HG02763 (cell line): ENCODE measurements at regions not wholly inside any gene's neighbourhood (a gene's known extent, or its start where the extent isn't known, plus 50 kb on each side); places are given as distances from the start of the nearest gene placed in this dataset.
A peak's percentile ranks its signal among the peaks of the same experiment; 100 is the strongest.
"Not testable (repeated sequence)": the region's sequence is repeated elsewhere in the genome, so short reads cannot be mapped to it uniquely, and the experiment has no call there.

Experiments used
- ATAC-seq: cut with Tn5 transposase; IDR thresholded peaks from one replicate; pipeline ENCODE4 v1.9.1; 2021; ENCODE audit warnings: mild to moderate bottlenecking, moderate library complexity; ENCODE audit not compliant: unreplicated experiment

DNA sequence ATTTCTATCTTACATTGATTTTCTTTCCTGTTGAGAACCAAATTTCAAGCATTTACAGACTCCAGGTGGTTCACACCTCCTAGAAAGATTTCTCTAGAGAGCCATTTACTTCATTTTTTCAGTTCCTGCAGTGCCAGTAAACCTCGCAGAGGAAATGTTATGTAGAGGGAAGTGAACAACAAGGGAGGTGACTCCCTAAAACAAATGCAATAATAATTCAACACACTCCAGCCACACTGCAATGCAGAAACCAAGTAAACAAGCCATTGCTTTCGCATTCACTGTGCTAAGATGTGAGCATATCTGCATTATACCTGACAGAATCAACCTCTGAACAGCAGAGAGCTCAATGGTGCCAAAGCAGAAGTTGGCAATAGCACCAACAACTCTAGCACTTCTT is 215.1 kb downstream of the RBM26 start:
- ATAC-seq = peak; percentile 28

DNA sequence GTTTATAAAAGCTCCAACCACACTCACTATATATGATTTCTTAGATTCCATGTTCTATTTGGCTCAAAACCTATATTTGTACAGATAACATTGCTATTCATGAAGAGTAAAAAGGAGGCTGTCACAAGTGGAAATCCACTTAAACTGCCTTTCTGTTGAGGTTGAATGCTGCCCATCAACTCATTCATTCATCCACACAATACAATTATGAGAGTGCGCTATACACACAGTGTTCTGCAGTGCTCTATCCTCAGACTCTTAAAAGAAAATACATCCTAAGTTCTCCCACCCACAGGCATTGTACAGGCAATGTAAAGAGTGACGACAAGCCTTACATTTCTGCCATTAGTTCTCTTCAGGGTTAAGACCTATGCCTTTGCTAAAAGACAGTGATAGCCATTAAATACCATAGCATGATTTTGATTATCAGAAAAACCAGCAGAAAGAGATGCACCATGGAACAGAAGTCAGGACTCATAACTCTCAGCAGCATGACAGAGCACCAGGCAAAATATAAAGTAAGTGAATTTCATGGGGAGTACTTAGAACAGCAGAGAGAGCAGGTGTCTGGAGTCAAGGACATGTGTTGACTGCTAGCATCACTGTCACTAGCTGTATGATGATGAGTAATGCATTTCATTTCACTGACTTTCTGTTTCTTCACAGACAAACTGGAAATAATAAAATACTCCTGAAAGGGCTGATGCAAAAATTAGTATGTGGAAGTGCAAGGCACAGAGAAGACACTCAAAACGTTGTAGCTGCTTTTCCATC is 218.0 kb downstream of the RBM26 start:
- ATAC-seq = no peak

DNA sequence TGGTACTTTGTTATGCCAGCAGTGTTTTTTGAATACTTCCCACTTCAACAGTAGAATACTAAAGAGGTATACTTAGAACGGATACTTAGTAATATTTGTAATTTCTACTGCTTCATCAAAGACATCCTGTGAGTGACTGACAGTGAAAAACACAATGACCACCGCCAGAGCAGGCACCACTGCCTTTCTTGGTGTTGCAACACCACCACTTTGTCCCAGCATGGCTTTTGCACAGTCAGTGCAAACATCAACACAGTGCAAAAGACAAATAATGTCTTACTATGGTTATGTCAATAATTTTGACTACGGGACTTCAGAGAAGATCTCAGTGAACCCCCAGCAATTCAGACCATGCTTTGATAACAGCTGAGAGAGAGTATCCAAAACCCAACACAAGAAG is 220.5 kb downstream of the RBM26 start:
- no peak for ATAC-seq

DNA sequence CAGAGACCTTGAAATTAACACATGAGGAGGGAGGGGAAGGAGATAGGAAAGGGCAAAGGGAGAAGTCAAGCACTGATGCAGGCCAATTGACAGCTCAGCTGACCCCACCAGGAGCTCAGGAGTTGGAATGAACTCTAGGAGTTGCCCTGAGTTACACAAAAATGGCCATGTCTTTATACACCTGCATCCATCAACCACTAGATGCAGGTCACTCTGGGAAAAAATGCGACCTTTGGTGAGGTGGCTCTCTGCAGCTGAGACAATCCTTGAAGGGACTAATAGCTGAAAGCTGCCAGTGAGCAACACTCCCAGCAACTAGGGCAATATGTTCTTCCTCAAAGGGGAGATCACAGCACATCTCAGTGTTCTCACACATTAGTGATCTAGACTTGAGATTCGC is 222.8 kb downstream of the RBM26 start:
- ATAC-seq = no peak

DNA sequence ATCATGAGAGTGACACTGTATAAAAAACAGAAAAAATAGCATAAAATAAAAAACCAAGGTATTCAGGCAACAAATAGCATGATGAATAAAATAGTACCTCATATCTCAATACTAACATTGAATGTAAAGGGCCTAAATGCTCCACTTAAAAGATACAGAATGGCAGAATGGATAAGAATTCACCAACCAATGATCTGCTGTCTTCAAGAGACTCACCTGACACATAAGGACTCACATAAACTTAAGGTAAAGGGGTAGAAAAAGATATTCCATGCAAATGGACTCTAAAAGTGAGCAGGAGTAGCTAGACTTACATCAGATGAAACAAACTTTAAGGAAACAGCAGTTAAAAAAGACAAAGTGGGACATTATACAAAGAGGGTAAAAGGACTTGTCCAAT is 232.4 kb downstream of the RBM26 start:
- ATAC-seq = not testable (repeated sequence)

DNA sequence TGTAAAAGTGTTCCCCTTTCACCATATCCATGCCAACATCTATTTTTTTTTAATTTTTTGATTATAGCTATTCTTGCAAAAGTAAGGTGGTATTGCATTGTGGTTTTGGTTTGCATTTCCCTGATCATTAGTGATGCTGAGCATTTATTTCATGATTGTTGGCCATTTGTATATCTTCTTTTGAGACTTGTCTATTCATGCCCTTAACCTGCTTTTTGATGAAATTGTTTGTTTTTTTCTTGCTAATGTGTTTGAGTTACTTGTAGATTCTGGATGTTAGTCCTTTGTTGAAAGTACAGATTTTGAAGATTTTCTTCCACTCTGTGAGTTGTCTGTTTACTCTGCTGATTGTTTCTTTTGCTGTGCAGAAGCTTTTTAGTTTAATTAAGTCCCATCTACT is 233.1 kb downstream of the RBM26 start:
- ATAC-seq = not testable (repeated sequence)

DNA sequence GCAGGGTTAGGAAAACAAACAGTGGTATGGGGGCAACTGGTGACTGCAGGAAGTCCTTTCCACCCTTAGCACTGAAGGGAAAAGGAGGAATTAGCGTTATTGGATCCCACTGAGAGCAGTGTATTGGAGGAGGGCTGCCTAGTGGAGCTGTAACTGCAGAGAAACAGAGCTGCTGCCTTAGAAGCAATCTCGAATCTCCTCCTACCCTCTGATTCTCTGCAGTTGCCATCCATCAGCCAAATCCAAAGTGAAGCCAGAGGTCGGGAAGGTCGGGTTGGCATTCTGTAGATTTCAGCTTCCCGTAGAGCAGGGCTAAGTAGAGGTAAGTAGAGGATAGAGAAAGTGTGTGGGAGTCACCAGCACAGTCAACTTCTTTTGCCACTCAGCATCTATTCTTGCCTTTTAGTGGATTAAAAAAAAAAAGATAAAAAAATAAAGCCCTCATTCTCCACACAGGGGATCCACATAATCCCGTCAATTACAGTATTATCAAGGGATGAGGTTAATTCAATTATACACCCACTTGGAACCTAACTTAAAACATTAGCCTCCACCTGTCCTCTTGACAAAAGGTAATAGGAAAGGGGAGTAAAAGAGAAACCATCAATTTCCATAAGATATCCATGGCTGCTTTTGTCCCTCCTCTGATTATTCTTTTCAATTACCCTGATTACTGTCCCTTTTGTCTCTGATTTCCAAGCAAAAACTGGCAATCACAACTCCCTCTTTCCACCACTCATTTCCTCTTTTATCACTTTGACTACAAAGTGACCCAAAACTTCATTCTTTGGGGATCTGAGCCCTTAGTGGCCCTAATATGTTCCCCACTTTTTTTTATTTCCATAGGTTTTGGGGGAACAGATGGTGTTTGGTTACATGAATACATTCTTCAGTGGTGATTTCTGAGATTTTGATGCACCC is 234.7 kb downstream of the RBM26 start:
- no peak for ATAC-seq

DNA sequence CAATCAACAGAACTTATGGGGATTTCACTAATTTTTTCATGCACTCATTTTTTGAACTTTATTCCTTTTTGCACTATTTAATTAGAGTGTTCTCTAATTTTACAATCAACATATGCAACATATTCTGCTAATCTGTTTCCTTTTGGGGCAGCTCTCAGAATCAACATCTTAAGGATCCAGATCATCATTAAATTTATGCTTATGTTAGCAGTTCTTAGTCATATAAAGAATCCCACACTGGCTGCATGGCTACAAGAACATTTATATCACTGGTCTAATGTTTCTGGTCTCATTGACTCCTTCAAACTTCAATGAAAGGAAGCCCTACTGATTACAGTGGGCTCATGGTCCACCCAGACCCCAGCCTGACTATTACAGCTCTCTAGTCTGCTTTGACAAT is 245.2 kb downstream of the RBM26 start:
- ATAC-seq = no peak

DNA sequence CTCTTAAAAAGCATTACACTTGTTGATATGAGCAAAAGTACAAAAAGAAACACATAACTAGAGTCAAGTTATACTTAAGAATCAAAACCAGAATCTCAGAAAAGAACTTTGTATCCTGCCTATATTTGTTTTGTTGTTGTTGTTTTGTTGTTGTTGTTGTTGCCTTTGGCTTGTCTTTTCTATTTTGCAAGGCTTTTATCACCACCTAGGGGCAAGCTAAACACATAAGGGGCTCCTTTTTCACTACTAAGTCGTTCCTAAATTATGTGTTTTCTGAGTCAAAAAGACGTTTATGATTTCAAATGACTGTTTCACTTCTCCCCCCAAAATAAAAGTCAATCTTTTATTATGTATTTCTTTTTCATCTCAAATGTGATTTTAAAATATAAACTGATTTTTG is 250.2 kb downstream of the RBM26 start:
- no peak for ATAC-seq

DNA sequence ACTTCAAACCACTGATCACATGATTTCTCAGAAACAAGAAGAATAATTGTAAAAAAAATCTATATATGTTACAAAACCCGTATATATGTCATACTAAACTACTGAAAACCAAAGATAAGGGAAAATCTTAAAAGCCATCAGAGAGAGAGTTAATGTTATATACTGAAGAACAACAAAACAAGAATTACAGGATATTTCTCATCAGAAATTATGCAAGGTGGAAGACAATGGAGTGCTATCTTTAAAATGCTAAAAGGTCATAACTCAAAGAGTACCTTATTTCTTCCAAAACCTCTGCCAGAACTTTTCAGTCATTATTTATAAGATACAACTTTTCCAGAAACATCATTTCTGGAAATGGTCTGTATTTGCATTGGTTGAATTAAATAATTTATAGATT is 256.8 kb downstream of the RBM26 start:
- ATAC-seq = no peak

DNA sequence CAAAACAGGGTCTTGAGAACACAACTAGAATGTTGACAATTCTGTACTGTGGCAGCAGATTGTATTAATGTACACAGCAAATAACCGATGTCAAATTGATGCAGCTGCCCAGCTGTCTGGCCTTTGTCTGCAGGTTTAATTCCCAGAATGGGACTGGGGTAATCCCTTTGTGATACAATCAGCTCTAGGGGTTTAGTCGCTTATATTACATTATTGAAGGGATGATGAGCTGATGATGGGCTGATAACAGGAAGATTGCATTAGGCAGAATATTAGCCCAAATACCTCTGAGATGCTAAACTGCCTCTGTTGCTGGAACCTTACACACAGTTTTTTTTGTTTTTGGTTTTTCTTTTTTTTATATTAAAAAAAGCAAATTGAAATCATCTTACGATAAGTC is 265.0 kb downstream of the RBM26 start:
- no peak for ATAC-seq

DNA sequence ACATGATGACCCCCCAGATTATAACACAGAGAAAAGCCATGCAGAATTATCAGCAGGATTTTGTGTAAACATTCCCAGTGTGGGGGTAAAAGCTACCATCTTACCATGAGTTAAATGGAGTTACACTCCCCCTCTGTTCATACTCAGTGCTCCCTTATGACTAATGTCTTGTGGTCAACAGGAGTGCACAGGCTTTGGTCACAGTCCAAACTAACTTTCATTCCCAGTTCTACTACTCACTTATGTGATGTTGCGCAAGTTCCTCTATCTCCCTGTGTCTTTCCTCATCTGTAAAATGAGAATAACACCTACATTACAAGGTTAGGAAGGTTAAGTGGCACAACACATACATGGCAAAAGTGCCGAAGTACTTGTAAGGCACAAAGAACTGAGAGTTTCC is 277.9 kb downstream of the RBM26 start:
- no peak for ATAC-seq

DNA sequence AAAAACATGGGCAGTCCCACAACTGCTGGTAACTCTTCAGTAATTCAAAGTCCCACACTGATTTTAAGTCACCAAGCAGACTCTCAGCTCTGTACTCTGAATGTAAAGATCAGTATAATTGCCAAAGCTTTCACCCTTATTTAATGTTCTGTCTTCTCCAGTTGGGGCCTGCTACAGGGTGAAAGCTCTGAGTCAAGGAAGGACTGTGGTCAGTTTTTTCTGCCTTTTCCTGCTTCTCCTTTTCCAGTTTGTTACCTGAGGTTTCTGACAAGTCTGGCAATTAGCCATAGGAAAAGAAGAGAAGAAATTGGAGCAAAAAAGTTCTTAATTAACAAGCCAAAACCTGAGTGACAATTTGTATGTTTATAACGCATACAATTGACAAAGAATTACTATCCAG is 279.3 kb downstream of the RBM26 start:
- no peak for ATAC-seq

DNA sequence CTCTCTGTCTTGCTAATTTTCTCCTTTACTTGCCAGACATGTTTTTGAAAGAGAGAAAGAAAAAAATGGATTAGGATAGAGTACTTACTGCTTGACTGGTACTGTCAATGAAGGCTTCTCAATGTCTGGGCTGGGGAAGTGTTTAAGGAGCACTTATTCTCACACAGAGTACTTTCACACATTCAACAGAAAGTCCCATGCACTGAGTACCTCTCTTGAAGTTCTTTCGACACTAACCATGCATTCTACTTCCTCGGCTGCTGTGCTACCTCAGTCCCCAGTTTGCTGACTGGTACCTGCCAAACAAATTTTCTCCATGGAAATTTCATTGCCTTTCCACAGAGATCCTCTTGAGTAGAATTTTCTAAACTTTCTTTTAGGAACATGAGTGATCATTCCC is 281.9 kb downstream of the RBM26 start:
- ATAC-seq = no peak

DNA sequence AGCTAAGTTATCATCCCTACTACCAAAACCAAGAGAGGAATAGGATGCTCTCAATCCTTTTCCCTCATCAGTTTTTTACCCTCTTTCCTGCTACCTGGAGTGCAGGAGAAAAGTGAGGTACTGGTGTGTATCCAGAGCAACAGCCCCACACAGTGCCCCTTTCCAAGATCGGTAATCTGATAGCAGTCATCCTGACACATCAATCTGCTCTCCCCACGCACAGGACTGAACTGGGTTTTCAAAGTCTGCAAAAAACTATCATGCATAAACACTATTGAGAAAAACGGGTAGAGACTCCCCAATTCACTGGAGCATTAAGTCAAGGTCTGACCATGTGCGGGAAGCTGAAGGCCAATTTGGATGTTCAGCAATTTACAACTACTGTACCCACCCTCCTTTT is 284.8 kb downstream of the RBM26 start:
- ATAC-seq = no peak

DNA sequence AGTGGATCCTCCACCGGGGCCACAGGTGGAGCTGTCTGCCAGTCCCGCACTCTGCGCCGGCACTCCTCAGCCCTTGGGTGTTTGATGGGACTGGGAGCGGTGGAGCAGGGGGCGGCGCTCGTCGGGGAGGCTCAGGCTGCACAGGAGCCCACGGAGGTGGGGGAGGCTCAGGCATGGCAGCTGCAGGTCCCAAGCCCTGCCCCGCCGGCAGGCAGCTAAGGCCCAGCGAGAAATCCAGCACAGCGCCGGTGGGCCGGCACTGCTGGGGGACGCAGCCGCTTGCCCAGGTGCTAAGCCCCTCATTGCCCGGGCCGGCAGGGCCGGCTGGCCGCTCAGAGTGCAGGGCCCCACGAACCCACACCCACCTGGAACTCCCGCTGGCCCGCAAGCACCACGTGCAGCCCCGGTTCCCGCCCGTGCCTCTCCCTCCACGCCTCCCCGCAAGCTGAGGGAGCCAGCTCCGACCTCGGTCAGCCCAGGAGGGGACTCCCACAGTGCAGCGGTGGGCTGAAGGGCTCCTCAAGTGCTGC is 286.4 kb downstream of the RBM26 start:
- no peak for ATAC-seq

DNA sequence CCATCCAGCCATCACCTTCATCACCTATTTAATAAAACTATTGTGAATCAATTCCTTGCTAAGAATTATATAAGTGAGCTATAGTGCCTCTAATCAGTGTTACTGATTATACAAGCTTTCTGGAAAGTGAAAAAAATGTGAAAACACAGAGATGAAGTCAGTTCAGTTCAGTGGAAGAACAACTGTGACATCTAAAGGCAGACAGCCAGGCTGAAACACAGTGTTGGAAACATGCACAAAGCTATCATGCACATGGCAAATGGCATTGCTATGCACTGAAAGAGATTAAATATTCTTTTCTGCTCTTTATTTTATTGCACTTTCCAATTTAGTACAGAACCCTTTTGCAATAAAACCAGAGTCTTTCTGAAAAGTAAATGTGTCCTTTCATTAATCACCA is 294.0 kb downstream of the RBM26 start:
- no peak for ATAC-seq

DNA sequence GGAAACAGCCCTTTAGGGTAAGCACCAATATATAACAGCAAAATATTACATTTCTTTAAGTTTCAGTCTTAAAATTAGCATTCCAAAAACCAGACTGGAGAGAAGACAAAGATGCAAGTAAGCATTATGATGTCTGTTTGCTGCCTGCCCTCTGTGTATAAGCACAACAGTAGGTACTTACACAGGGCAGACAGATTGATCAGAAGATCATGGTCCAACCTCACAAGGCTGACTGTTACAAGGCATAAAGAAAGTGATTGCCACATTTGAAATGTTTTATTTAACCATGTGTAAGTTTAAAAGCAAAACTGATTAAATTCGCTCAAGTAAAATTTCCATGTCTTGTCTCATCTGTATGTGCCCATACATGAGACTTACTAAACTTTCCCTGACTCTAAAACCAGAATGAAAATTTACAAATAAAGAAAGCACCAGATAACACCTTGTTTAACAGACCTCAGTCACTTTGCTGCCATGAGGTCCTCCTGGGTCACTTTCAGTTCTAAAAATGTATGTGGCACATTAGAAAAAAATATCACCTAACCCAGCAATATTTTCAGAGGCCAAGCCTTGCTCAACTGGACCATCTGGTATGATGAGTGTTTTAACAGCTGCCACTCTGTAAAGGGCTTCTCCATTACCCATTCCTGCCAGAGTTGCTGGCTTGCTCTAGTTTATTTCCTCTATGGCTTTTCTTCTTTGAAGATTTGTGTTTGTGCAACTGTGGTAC is 297.0 kb downstream of the RBM26 start:
- ATAC-seq = peak; percentile 86

DNA sequence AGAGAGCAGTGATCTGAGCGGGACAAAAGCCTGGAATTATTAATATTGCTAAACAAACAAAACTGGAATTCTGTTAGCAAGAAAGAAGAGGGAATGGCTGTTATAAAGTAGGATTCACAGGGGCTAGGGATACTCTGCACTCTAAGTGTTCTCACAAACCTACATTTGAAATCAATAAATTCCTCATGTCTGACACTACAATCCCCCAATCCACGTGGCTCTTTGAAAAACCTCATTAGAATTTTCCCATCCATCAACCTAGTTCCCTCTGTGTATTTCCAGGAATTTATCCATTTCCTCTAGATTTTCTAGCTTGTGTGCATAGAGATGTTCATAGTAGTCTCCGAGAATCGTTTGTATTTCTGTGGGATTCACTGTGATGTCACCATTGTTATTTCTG is 307.5 kb downstream of the RBM26 start:
- no peak for ATAC-seq

DNA sequence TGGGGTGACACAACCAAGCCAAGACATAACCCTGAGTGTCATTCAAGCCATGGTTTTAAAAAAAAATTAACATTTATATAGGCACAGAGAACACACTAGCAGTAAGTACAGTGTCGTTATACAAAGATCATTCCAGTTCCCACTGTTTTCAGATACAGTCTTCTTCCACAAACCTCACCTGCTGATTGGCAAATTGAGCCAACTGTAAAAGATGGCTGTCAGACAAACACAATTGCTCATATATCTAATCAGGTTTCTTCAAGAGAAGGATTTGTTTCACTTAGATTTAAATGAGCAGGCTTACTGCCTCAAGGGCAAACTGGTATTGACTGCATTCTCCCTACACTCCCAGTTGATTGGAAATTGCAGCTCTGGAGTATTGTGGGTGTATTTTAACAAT is 308.9 kb downstream of the RBM26 start:
- no peak for ATAC-seq

DNA sequence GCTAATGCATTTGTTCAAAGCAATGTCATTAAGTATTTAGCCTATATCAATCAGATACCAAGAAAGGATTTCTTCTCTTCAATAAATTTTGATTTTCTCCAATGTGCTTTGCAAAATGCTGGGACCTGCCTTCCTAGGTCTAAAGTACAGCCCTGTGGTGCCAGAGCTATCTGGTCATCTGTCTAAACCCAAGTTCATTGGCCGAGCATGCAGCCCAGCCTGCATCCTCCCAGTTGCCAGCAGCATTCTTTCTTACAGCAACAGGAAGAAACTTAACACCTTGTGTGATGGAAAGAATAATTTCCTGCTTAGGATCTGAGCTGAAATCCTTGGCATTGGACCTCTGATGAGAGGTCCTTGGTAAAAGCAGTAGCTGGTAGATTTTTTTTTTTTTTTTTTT is 310.0 kb downstream of the RBM26 start:
- ATAC-seq = no peak
